Transverse colon (tissue), 4 donors: ENCODE measurements at regions not wholly inside any gene's neighbourhood (a gene's known extent, or its start where the extent isn't known, plus 50 kb on each side); places are given as distances from the start of the nearest gene placed in this dataset.

Experiments used
- DNase-seq: peaks from one replicate; pipeline ENCODE4 v3.0.0-alpha.2; 2019
- H3K27ac ChIP-seq, 4 donors: fragments of 200-600 bp; sonication (generic); 2 replicates each; pipeline ENCODE4 v1.5.1; 2016 to 2018; ENCODE audit warnings: inconsistent platforms in 4 of 4
- H3K27me3 ChIP-seq: fragments of 200-600 bp; sonication (generic); 2 replicates; pipeline ENCODE4 v1.5.1; 2017; ENCODE audit warnings: inconsistent platforms
- H3K36me3 ChIP-seq, 4 donors: fragments of 200-600 bp; sonication (generic); 2 replicates each; pipeline ENCODE4 v1.5.1; 2017 to 2019; ENCODE audit warnings: inconsistent platforms in 4 of 4
- H3K4me1 ChIP-seq, 4 donors: fragments of 200-600 bp; sonication (generic); 2 replicates each; pipeline ENCODE4 v1.5.1; 2017 to 2020; ENCODE audit warnings: inconsistent platforms in 4 of 4
- H3K4me3 ChIP-seq, 4 donors: fragments of 200-600 bp; sonication (generic); 1 replicate in 1 of 4; 2 replicates in 3 of 4; pipeline versions ENCODE4 v1.5.1 to v1.6.1; 2017 to 2019; ENCODE audit warnings: inconsistent platforms in 4 of 4
- H3K9me3 ChIP-seq, 2 donors: fragments of 200-600 bp; sonication (generic); 2 replicates each; pipeline ENCODE4 v1.5.1; 2017 to 2019; ENCODE audit warnings: inconsistent platforms in 2 of 2
- CTCF ChIP-seq, 5 experiments: fragments of 200-600 bp in 3 of 5; fragments of 450-650 bp in 2 of 5; sonication (generic) in 3 of 5; IDR thresholded peaks; 1 replicate in 2 of 5; 2 replicates in 3 of 5; pipeline ENCODE4 v1.5.1; 2016 to 2017; ENCODE audit warnings: antibody characterized with exemption in 5 of 5, inconsistent platforms in 3 of 5, mild to moderate bottlenecking in 2 of 5, moderate library complexity in 1 of 5
- EP300 ChIP-seq: sonication (generic); formaldehyde crosslinking; IDR thresholded peaks from one replicate; pipeline ENCODE4 v1.6.1; 2017; ENCODE audit warnings: antibody characterized with exemption, low read depth
- POLR2A ChIP-seq: fragments of 450-650 bp; IDR thresholded peaks from one replicate; pipeline ENCODE4 v1.6.1; 2016; ENCODE audit warnings: antibody characterized with exemption, mild to moderate bottlenecking, moderate library complexity
- POLR2AphosphoS5 ChIP-seq, 3 donors: sonication (generic); formaldehyde crosslinking; IDR thresholded peaks; one replicate each; pipeline ENCODE4 v1.6.1; 2016; ENCODE audit warnings: antibody characterized with exemption in 3 of 3
- whole genome bisulfite sequencing, 2 donors: methylation state at CpG; one replicate each; pipeline ENCODE4 v1.1.5; 2018; ENCODE audit warnings: low coverage in 1 of 2; 5-methylcytosine and 5-hydroxymethylcytosine counted together
- in situ Hi-C, 4 donors: fragments of 200-750 bp; cut with MboI; loops; one replicate each; pipeline versions ENCODE4 v1.15.0 to v1.15.1; 2017; ENCODE audit warnings: low sequenced_read_pairs in 3 of 4, low pct_ligation_motif_present in 1 of 4, low pct_unique_long_range_greater_than_20kb in 1 of 4
- intact Hi-C: fragments of 100-400 bp; cut with DNase I; formaldehyde crosslinking; loops from one replicate; pipeline ENCODE4 v1.15.1; 2023; ENCODE audit warnings: low total_unique reads

- peaks cover 0 to 7% (median 2%) of the 10 kb centered on the region in 4 donors for H3K4me1 ChIP-seq
- H3K4me3 ChIP-seq: no peak overlapping the region
- H3K36me3 ChIP-seq: no peaks in the 10 kb centered on the region
- no peaks in the 10 kb centered on the region for H3K27me3 ChIP-seq
- TF ChIP-seq CTCF (IDR thresholded peaks at IDR 0.05) (no peak), POLR2A (no peak), EP300 (no peak), POLR2AphosphoS5 (IDR thresholded peaks at IDR 0.05) (no peak)
- intact Hi-C loops: no loop called here
- no peak for DNase-seq
- H3K27ac ChIP-seq: no peak overlapping the region
- WGBS, 2 donors: 93 to 100% methylated on average over 1 of the region's 1 CpG
- in situ Hi-C loops: no loop called here
- H3K9me3 ChIP-seq: no peaks in the 10 kb centered on the region
Observed at GRCh38 chr1:65623895-65624294, 168.8 kb upstream of the PDE4B start.

- intact Hi-C loops: no loop called here
- H3K36me3 ChIP-seq: no peaks in the 10 kb centered on the region
- peaks cover 0 to 7% (median 2%) of the 10 kb centered on the region in 4 donors for H3K4me1 ChIP-seq
- no peak for TF ChIP-seq POLR2AphosphoS5 (IDR thresholded peaks at IDR 0.05)
- TF ChIP-seq POLR2A: no peak
- no peak for TF ChIP-seq CTCF (IDR thresholded peaks at IDR 0.05)
- no peak for TF ChIP-seq EP300
- H3K27me3 ChIP-seq: no peaks in the 10 kb centered on the region
- 51 to 66% methylated on average over 2 of the region's 2 CpGs for WGBS, 2 donors
- in situ Hi-C loops: no loop called here
- H3K4me3 ChIP-seq: no peak overlapping the region
- DNase-seq: no peak
- H3K9me3 ChIP-seq: no peaks in the 10 kb centered on the region
- peak overlapping the region in 1 of 4 donors; percentile 24 for H3K27ac ChIP-seq
Observed at GRCh38 chr1:65625528-65625927, 167.2 kb upstream of the PDE4B start.

GRCh38 chr1:65626003-65626402 is 166.7 kb upstream of the PDE4B start:
- Histone ChIP-seq H3K27ac (peak overlapping the region in 1 of 4 donors; percentile 24), H3K36me3 (no peaks in the 10 kb centered on the region), H3K27me3 (no peaks in the 10 kb centered on the region), H3K4me1 (peaks cover 0 to 9% (median 4%) of the 10 kb centered on the region in 4 donors), H3K9me3 (no peaks in the 10 kb centered on the region), H3K4me3 (no peak overlapping the region)
- no peak for TF ChIP-seq CTCF (IDR thresholded peaks at IDR 0.05)
- no peak for TF ChIP-seq EP300
- no peak for TF ChIP-seq POLR2A
- TF ChIP-seq POLR2AphosphoS5 (IDR thresholded peaks at IDR 0.05): no peak
- intact Hi-C loops (no loop called here), in situ Hi-C loops (no loop called here)
- DNase-seq: peak; percentile 16
- 40 to 47% methylated on average over 1 to 3 of the region's 3 CpGs for WGBS, 2 donors

- Histone ChIP-seq H3K36me3 (no peaks in the 10 kb centered on the region), H3K9me3 (no peaks in the 10 kb centered on the region), H3K4me3 (no peak overlapping the region), H3K27ac (no peak overlapping the region), H3K4me1 (peaks cover 0 to 28% (median 8%) of the 10 kb centered on the region in 4 donors), H3K27me3 (no peaks in the 10 kb centered on the region)
- DNase-seq: no peak
- no peak for TF ChIP-seq CTCF (IDR thresholded peaks at IDR 0.05)
- TF ChIP-seq EP300: no peak
- no peak for TF ChIP-seq POLR2AphosphoS5 (IDR thresholded peaks at IDR 0.05)
- no peak for TF ChIP-seq POLR2A
- intact Hi-C loops: no loop called here
- 75 to 87% methylated on average over 2 of the region's 2 CpGs for WGBS, 2 donors
- in situ Hi-C loops: no loop called here
Observed at GRCh38 chr1:65629788-65630187, 162.9 kb upstream of the PDE4B start.
